ENCODE measurements at regions not wholly inside any gene's neighbourhood (a gene's known extent, or its start where the extent isn't known, plus 50 kb on each side); places are given as distances from the start of the nearest gene placed in this dataset.
"Not testable (repeated sequence)": the region's sequence is repeated elsewhere in the genome, so short reads cannot be mapped to it uniquely, and the experiment has no call there.

DNA sequence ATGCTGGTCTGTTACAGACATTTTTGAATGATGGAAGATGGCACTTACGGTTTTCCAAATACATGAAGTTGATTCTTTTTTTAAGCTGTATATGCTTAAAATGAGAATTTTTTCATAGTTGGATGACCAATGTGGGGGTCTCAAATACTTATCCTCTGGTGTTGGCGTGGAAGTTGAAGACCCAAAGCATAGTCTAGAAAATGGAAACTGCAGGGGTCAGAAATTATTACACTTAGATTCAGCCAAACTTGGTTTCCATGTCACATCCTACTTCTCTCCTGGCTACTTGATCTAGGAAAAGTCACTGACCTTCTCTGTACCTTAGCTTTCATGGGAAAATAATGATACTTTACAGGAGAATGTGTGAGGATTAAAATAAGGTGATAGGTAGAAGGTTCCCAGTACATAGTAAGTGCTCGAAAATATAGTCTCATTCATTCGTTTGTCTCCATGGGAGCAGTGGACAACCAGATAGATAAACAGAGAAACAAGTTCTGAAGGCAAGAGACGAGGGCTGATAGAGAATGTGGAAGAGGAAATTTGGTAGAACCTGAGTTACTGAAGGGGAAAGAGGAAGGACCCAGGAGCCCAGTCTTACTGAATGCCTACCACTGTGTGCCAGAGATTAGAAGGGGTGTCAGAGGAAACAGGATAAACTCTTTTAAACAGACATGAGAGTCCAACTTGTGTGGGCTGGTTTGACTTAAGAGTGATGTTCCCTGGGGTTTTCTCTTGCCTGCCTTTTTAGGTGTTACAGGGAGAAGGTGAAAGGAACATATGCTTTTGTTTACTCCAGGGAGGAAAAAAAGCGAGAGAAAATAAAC, 560.3 kb upstream of the KLF4 start:
- TF ChIP-seq EZH2phosphoT487 (IDR thresholded peaks at IDR 0.05; ENCODE audit: low read depth, severe bottlenecking, unreplicated experiment) (no peak), CTCF (IDR thresholded peaks at IDR 0.05; ENCODE audit: poor library complexity) (no peak), EZH2 (IDR thresholded peaks at IDR 0.05; ENCODE audit: borderline replicate concordance) (no peak)
- no peaks in the 10 kb centered on the region for H3K79me2 ChIP-seq
- no peaks in the 10 kb centered on the region for H3K9me2 ChIP-seq (replicated peaks; ENCODE audit: insufficient read depth)
- H3K27ac ChIP-seq = peak overlapping the region; percentile 36
- DNase-seq (ENCODE audit: low spot score) = no peak
- no peak overlapping the region for H3K4me3 ChIP-seq
- H3K36me3 ChIP-seq (replicated peaks; ENCODE audit: insufficient read depth, low read depth) = no peaks in the 10 kb centered on the region
- no peak overlapping the region for H2AFZ ChIP-seq
- H4K20me1 ChIP-seq (ENCODE audit: insufficient read depth, poor library complexity, severe bottlenecking) = no peaks in the 10 kb centered on the region
- no peaks in the 10 kb centered on the region for H3K27me3 ChIP-seq
- 85% methylated on average over 6 of the region's 6 CpGs for WGBS (ENCODE audit: low lambda C conversion rate, missing lambda C conversion rate)
- H3K4me1 ChIP-seq (ENCODE audit: insufficient read depth) = peaks cover 39% of the 10 kb centered on the region
- no peaks in the 10 kb centered on the region for H3K9me3 ChIP-seq (ENCODE audit: low read depth)
- H3K4me2 ChIP-seq = no peak overlapping the region

DNA sequence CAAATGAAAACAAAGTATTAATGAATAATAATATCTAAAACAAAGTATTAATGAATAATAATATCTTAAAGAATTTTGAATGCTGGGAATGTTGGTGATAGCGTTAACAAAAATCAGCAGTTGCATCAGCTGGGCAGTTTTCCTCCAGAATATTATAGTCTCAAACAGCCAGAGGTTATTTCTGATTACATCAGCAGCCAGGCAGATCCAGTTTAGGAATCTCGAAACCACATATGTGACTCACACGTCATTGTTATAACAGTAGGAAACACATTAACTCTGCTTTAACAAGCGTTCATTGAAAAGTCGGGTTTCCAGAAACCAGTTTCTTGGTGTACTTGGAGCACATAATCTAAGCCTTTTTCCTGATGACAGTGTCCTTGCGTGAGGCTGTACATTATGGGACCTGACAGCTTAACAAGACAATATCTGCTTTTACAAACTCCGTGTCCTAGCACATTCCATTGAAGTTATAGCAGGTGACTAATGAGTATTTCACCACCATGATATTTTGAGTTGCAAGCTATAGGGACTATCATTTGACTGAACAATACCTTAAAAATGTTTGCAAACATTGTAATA, 559.5 kb upstream of the KLF4 start:
- Histone ChIP-seq H3K4me3 (no peak overlapping the region), H4K20me1 (ENCODE audit: insufficient read depth, poor library complexity, severe bottlenecking) (no peaks in the 10 kb centered on the region), H3K4me2 (no peak overlapping the region), H3K36me3 (replicated peaks; ENCODE audit: insufficient read depth, low read depth) (no peaks in the 10 kb centered on the region), H3K79me2 (no peaks in the 10 kb centered on the region), H3K27ac (peak overlapping the region; percentile 54), H3K4me1 (ENCODE audit: insufficient read depth) (peaks cover 31% of the 10 kb centered on the region), H3K9me3 (ENCODE audit: low read depth) (peaks cover under 1% of the 10 kb centered on the region), H3K27me3 (no peaks in the 10 kb centered on the region), H3K9me2 (replicated peaks; ENCODE audit: insufficient read depth) (no peaks in the 10 kb centered on the region), H2AFZ (no peak overlapping the region)
- peak; percentile 64 for DNase-seq (ENCODE audit: low spot score)
- WGBS (ENCODE audit: low lambda C conversion rate, missing lambda C conversion rate) = 34% methylated on average over 7 of the region's 7 CpGs
- no peak for TF ChIP-seq EZH2phosphoT487 (IDR thresholded peaks at IDR 0.05; ENCODE audit: low read depth, severe bottlenecking, unreplicated experiment)
- TF ChIP-seq CTCF (IDR thresholded peaks at IDR 0.05; ENCODE audit: poor library complexity) = no peak
- TF ChIP-seq EZH2 (IDR thresholded peaks at IDR 0.05; ENCODE audit: borderline replicate concordance) = no peak

- Histone ChIP-seq H3K4me2 (no peak overlapping the region), H3K4me3 (no peak overlapping the region), H3K27ac (peak overlapping the region; percentile 54), H4K20me1 (ENCODE audit: insufficient read depth, poor library complexity, severe bottlenecking) (no peaks in the 10 kb centered on the region), H3K27me3 (no peaks in the 10 kb centered on the region), H3K9me2 (replicated peaks; ENCODE audit: insufficient read depth) (no peaks in the 10 kb centered on the region), H3K79me2 (no peaks in the 10 kb centered on the region), H3K36me3 (replicated peaks; ENCODE audit: insufficient read depth, low read depth) (no peaks in the 10 kb centered on the region), H3K9me3 (ENCODE audit: low read depth) (peaks cover 7% of the 10 kb centered on the region), H3K4me1 (ENCODE audit: insufficient read depth) (peaks cover 26% of the 10 kb centered on the region), H2AFZ (no peak overlapping the region)
- TF ChIP-seq EZH2phosphoT487 (IDR thresholded peaks at IDR 0.05; ENCODE audit: low read depth, severe bottlenecking, unreplicated experiment) (no peak), CTCF (IDR thresholded peaks at IDR 0.05; ENCODE audit: poor library complexity) (no peak)
- DNase-seq (ENCODE audit: low spot score) = no peak
These were observed 558.9 kb upstream of the KLF4 start for GRCh38 chr9:108048406-108049025.

GRCh38 chr9:108047777-108048176, 558.2 kb upstream of the KLF4 start:
- H3K9me2 ChIP-seq (replicated peaks; ENCODE audit: insufficient read depth); H4K20me1 ChIP-seq (ENCODE audit: insufficient read depth, poor library complexity, severe bottlenecking); H2AFZ ChIP-seq; H3K4me3 ChIP-seq; H3K27ac ChIP-seq; H3K27me3 ChIP-seq; H3K79me2 ChIP-seq; H3K4me2 ChIP-seq; DNase-seq (ENCODE audit: low spot score); H3K36me3 ChIP-seq (replicated peaks; ENCODE audit: insufficient read depth, low read depth): not testable (repeated sequence)
- peaks cover 10% of the 10 kb centered on the region for H3K9me3 ChIP-seq (ENCODE audit: low read depth)
- peaks cover 19% of the 10 kb centered on the region for H3K4me1 ChIP-seq (ENCODE audit: insufficient read depth)
- WGBS (ENCODE audit: low lambda C conversion rate, missing lambda C conversion rate) = 73% methylated on average over 1 of the region's 1 CpG
